HCT116 (cell line): ENCODE measurements at regions not wholly inside any gene's neighbourhood (a gene's known extent, or its start where the extent isn't known, plus 50 kb on each side); places are given as distances from the start of the nearest gene placed in this dataset.

Experiments used
- ATAC-seq: fragments of 200-7000 bp; cut with Tn5 transposase; 2 replicates; pipeline ENCODE4 v1.9.1; 2020; ENCODE audit warnings: mild to moderate bottlenecking, moderate library complexity
- BruUV-seq: library from RNA; stranded (reverse); fragments of 400-500 nt; replicated peaks from 2 replicates; lab custom pipeline; 2021; lab: Mats Ljungman, UMichigan
- CTCF ChIA-PET: fragments of 300-600 bp; sonication (Branson Sonifier 250); formaldehyde crosslinking; loops from one replicate; lab custom pipeline; 2021; ENCODE audit warnings: antibody characterized with exemption; lab: Charles Lee
- POLR2A ChIA-PET: fragments of 300-600, 350-600 bp; sonication (Branson Sonifier 250); formaldehyde crosslinking; loops from one replicate; lab custom pipeline; 2021; ENCODE audit warnings: antibody characterized with exemption; lab: Charles Lee
- RAD21 ChIA-PET, 2 experiments: fragments of 300-600 bp; sonication (Branson Sonifier 250); formaldehyde crosslinking; loops; one replicate each; lab custom pipeline; 2023; ENCODE audit warnings: low total read pairs in 2 of 2; ENCODE audit not compliant: uncharacterized antibody in 2 of 2, unreplicated experiment in 2 of 2, low non-redundant PET in 1 of 2; lab: Charles Lee
- DNase-seq: peaks from one replicate; pipeline ENCODE4 v3.0.0-alpha.2; 2010; ENCODE audit warnings: low read depth, low spot score
- H2AFZ ChIP-seq: fragments of 200-600 bp; shearing (Covaris generic), sonication (generic); 2 replicates; pipeline ENCODE4 v1.6.1; 2017; ENCODE audit warnings: low read depth, mixed run types, mixed read lengths, antibody characterized with exemption, low read length; ENCODE audit not compliant: poor library complexity, severe bottlenecking
- H3K27ac ChIP-seq: 2 replicates; pipeline ENCODE4 v1.5.1; 2012; ENCODE audit warnings: low read depth, low read length
- H3K27me3 ChIP-seq: fragments of 200-600 bp; sonication (generic); 2 replicates; pipeline ENCODE4 v1.6.1; 2016; ENCODE audit warnings: mixed run types, low read length, mixed read lengths; ENCODE audit not compliant: insufficient read depth
- H3K36me3 ChIP-seq, 2 experiments: fragments of 200-500 bp in 1 of 2; fragments of 200-600 bp in 1 of 2; sonication (Bioruptor generic) in 1 of 2; sonication (generic) in 1 of 2; 2 replicates each; pipeline versions ENCODE4 v1.5.1 to v1.6.1; 2014 to 2016; ENCODE audit warnings: low read length in 2 of 2, inconsistent platforms in 1 of 2, mixed read lengths in 1 of 2, mixed run types in 1 of 2; ENCODE audit not compliant: insufficient read depth in 2 of 2, control insufficient read depth in 1 of 2
- H3K4me1 ChIP-seq, 2 experiments: fragments of 200-600 bp in 1 of 2; sonication (generic) in 1 of 2; 2 replicates each; pipeline versions ENCODE4 v1.5.1 to v1.6.1; 2012 to 2017; ENCODE audit warnings: low read length in 2 of 2, inconsistent platforms in 1 of 2, mild to moderate bottlenecking in 1 of 2, mixed read lengths in 1 of 2, mixed run types in 1 of 2, moderate library complexity in 1 of 2; ENCODE audit not compliant: insufficient read depth in 2 of 2, control insufficient read depth in 1 of 2
- H3K4me2 ChIP-seq: fragments of 200-600 bp; sonication (generic); 2 replicates; pipeline ENCODE4 v1.6.1; 2017; ENCODE audit warnings: mixed run types, low read length, mixed read lengths
- H3K4me3 ChIP-seq, 2 experiments: fragments of 200-600 bp in 1 of 2; sonication (generic) in 1 of 2; replicated peaks in 1 of 2; 2 replicates each; pipeline ENCODE4 v1.5.1; 2011 to 2016; ENCODE audit warnings: low read length in 2 of 2, control low read depth in 1 of 2, low read depth in 1 of 2, mild to moderate bottlenecking in 1 of 2, mixed read lengths in 1 of 2, mixed run types in 1 of 2
- H3K79me2 ChIP-seq: fragments of 200-600 bp; sonication (generic); 2 replicates; pipeline ENCODE4 v1.6.1; 2017; ENCODE audit warnings: mild to moderate bottlenecking, mixed run types, low read length, moderate library complexity, mixed read lengths; ENCODE audit not compliant: insufficient read depth
- H3K9ac ChIP-seq: fragments of 200-600 bp; sonication (generic); 2 replicates; pipeline ENCODE4 v1.6.1; 2016; ENCODE audit warnings: low read length, mixed read lengths
- H3K9me2 ChIP-seq: fragments of 200-600 bp; sonication (generic), shearing (Covaris generic); 2 replicates; pipeline ENCODE4 v1.6.1; 2017; ENCODE audit warnings: mixed run types, mild to moderate bottlenecking, moderate library complexity; ENCODE audit not compliant: insufficient read depth
- H3K9me3 ChIP-seq, 2 experiments: fragments of 200-500 bp in 1 of 2; fragments of 200-600 bp in 1 of 2; sonication (Bioruptor generic) in 1 of 2; sonication (generic) in 1 of 2; 2 replicates each; pipeline ENCODE4 v1.6.1; 2014 to 2017; ENCODE audit warnings: low read length in 2 of 2, mixed read lengths in 2 of 2, inconsistent platforms in 1 of 2, low read depth in 1 of 2, mild to moderate bottlenecking in 1 of 2, mixed run types in 1 of 2, moderate library complexity in 1 of 2; ENCODE audit not compliant: control insufficient read depth in 1 of 2, insufficient read depth in 1 of 2
- H4K20me1 ChIP-seq: fragments of 200-600 bp; sonication (generic), shearing (Covaris generic); 2 replicates; pipeline ENCODE4 v1.6.1; 2017; ENCODE audit warnings: mixed run types, mild to moderate bottlenecking, moderate library complexity; ENCODE audit not compliant: insufficient read depth
- CEBPB ChIP-seq: IDR thresholded peaks from 2 replicates; pipeline ENCODE4 v1.6.1; 2012; ENCODE audit warnings: low read depth
- EGR1 ChIP-seq: IDR thresholded peaks from 2 replicates; pipeline ENCODE4 v1.6.1; 2012; ENCODE audit warnings: low read depth
- ELF1 ChIP-seq: IDR thresholded peaks from 2 replicates; pipeline ENCODE4 v1.6.1; 2012; ENCODE audit warnings: low read depth, borderline replicate concordance
- EZH2 ChIP-seq: fragments of 200-600 bp; sonication (generic); IDR thresholded peaks from 2 replicates; pipeline ENCODE4 v1.6.1; 2017; ENCODE audit warnings: antibody characterized with exemption, mixed run types
- EZH2phosphoT487 ChIP-seq: fragments of 200-600 bp; IDR thresholded peaks from 2 replicates; pipeline ENCODE4 v1.6.1; 2018; ENCODE audit warnings: antibody characterized with exemption, borderline replicate concordance
- FOSL1 ChIP-seq: IDR thresholded peaks from 2 replicates; pipeline ENCODE4 v1.6.1; 2012; ENCODE audit warnings: low read depth
- JUND ChIP-seq: IDR thresholded peaks from 2 replicates; pipeline ENCODE4 v1.6.1; 2012
- POLR2A ChIP-seq: IDR thresholded peaks from 2 replicates; pipeline ENCODE4 v1.7.0; 2011; ENCODE audit warnings: borderline replicate concordance; ENCODE audit not compliant: insufficient read depth, insufficient read length; ENCODE audit errors: extremely low read depth
- POLR2AphosphoS5 ChIP-seq: IDR thresholded peaks from 2 replicates; pipeline ENCODE4 v1.6.1; 2011; ENCODE audit warnings: mild to moderate bottlenecking, low read depth, low read length, moderate library complexity
- RAD21 ChIP-seq: IDR thresholded peaks from 2 replicates; pipeline ENCODE4 v1.6.1; 2012; ENCODE audit warnings: low read depth, mild to moderate bottlenecking
- REST ChIP-seq: IDR thresholded peaks from 2 replicates; pipeline ENCODE4 v1.6.1; 2012; ENCODE audit warnings: low read depth
- SIN3A ChIP-seq: IDR thresholded peaks from 2 replicates; pipeline ENCODE4 v1.6.1; 2012; ENCODE audit warnings: low read depth
- SP1 ChIP-seq: IDR thresholded peaks from 2 replicates; pipeline ENCODE4 v1.6.1; 2012; ENCODE audit warnings: low read depth
- SRF ChIP-seq: IDR thresholded peaks from 2 replicates; pipeline ENCODE4 v1.6.1; 2012; ENCODE audit warnings: low read depth
- TCF7L2 ChIP-seq: IDR thresholded peaks from 2 replicates; pipeline ENCODE4 v1.7.0; 2011; ENCODE audit warnings: borderline replicate concordance, inconsistent platforms; ENCODE audit not compliant: insufficient read depth, insufficient read length; ENCODE audit errors: extremely low read depth
- ZFX ChIP-seq: fragments of 450-650 bp; IDR thresholded peaks from 2 replicates; pipeline ENCODE4 v1.6.1; 2017
- ZNF274 ChIP-seq: fragments of 200-500 bp; sonication (Bioruptor generic); IDR thresholded peaks from 2 replicates; pipeline ENCODE4 v1.6.1; 2014; ENCODE audit warnings: mild to moderate bottlenecking, low read depth, low read length, inconsistent platforms
- intact Hi-C: fragments of 100-400 bp; cut with micrococcal nuclease; formaldehyde crosslinking; loops from 2 replicates; pipeline ENCODE4 v1.10.0; 2022
- TF ChIP-seq, protein P1 (sequence below): IDR thresholded peaks from 2 replicates; pipeline ENCODE4 v1.6.1; 2011; ENCODE audit warnings: mild to moderate bottlenecking, low read length, moderate library complexity; ENCODE audit not compliant: insufficient replicate concordance; ENCODE audit errors: extremely low read depth
- TF ChIP-seq, protein P2 (sequence below), 3 experiments: fragments of 200-600 bp in 1 of 3; sonication (generic) in 1 of 3; IDR thresholded peaks in 2 of 3; conservative IDR thresholded peaks in 1 of 3; 2 replicates each; pipeline ENCODE4 v1.5.1; 2012 to 2017; ENCODE audit warnings: low read depth in 2 of 3, low read length in 2 of 3, antibody characterized with exemption in 1 of 3, borderline replicate concordance in 1 of 3, control low read depth in 1 of 3, mild to moderate bottlenecking in 1 of 3, mixed read lengths in 1 of 3, mixed run types in 1 of 3, moderate library complexity in 1 of 3; ENCODE audit not compliant: insufficient read depth in 1 of 3
- TF ChIP-seq, protein P3 (sequence below): IDR thresholded peaks from 2 replicates; pipeline ENCODE4 v1.6.1; 2012

GRCh38 chr3:25252291-25252690 lies 175.8 kb upstream of the RARB start:
- H3K36me3 ChIP-seq: no peaks in the 10 kb centered on the region
- CTCF ChIA-PET: no interaction called here
- RAD21 ChIA-PET: no interaction called here
- no peak overlapping the region for H3K9ac ChIP-seq
- BruUV-seq: no TSS peak
- POLR2A ChIA-PET: no interaction called here
- no peaks in the 10 kb centered on the region for H4K20me1 ChIP-seq
- intact Hi-C loops: no loop called here
- H3K79me2 ChIP-seq: no peaks in the 10 kb centered on the region
- no peaks in the 10 kb centered on the region for H3K4me1 ChIP-seq
- H3K27ac ChIP-seq: no peak overlapping the region
- no peaks in the 10 kb centered on the region for H3K27me3 ChIP-seq
- no peak overlapping the region for H2AFZ ChIP-seq
- no peaks in the 10 kb centered on the region for H3K9me3 ChIP-seq
- H3K4me3 ChIP-seq: no peak overlapping the region
- DNase-seq (no peak), ATAC-seq (no peak)
- H3K9me2 ChIP-seq: no peaks in the 10 kb centered on the region; the same call in 1 of the 2 replicates
- no peak overlapping the region for H3K4me2 ChIP-seq
- TF ChIP-seq TCF7L2 (no peak), REST (no peak), SP1 (no peak), EZH2 (no peak), SIN3A (no peak), CEBPB (no peak), JUND (no peak), ELF1 (no peak), EGR1 (no peak), FOSL1 (no peak), POLR2AphosphoS5 (no peak), ZNF274 (no peak), POLR2A (no peak), RAD21 (no peak), SRF (no peak), ZFX (no peak), EZH2phosphoT487 (no peak)
- TF ChIP-seq, protein P1, sequence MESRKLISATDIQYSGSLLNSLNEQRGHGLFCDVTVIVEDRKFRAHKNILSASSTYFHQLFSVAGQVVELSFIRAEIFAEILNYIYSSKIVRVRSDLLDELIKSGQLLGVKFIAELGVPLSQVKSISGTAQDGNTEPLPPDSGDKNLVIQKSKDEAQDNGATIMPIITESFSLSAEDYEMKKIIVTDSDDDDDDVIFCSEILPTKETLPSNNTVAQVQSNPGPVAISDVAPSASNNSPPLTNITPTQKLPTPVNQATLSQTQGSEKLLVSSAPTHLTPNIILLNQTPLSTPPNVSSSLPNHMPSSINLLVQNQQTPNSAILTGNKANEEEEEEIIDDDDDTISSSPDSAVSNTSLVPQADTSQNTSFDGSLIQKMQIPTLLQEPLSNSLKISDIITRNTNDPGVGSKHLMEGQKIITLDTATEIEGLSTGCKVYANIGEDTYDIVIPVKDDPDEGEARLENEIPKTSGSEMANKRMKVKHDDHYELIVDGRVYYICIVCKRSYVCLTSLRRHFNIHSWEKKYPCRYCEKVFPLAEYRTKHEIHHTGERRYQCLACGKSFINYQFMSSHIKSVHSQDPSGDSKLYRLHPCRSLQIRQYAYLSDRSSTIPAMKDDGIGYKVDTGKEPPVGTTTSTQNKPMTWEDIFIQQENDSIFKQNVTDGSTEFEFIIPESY: no peak
- TF ChIP-seq, protein P2, sequence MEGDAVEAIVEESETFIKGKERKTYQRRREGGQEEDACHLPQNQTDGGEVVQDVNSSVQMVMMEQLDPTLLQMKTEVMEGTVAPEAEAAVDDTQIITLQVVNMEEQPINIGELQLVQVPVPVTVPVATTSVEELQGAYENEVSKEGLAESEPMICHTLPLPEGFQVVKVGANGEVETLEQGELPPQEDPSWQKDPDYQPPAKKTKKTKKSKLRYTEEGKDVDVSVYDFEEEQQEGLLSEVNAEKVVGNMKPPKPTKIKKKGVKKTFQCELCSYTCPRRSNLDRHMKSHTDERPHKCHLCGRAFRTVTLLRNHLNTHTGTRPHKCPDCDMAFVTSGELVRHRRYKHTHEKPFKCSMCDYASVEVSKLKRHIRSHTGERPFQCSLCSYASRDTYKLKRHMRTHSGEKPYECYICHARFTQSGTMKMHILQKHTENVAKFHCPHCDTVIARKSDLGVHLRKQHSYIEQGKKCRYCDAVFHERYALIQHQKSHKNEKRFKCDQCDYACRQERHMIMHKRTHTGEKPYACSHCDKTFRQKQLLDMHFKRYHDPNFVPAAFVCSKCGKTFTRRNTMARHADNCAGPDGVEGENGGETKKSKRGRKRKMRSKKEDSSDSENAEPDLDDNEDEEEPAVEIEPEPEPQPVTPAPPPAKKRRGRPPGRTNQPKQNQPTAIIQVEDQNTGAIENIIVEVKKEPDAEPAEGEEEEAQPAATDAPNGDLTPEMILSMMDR (IDR thresholded peaks at IDR 0.05 in 2 of 3, conservative IDR thresholded peaks at IDR 0.05 in 1 of 3; ENCODE audit: borderline replicate concordance in 1 of 3, insufficient read depth in 1 of 3, low read depth in 2 of 3, low read length in 2 of 3): no peak
- TF ChIP-seq, protein P3, sequence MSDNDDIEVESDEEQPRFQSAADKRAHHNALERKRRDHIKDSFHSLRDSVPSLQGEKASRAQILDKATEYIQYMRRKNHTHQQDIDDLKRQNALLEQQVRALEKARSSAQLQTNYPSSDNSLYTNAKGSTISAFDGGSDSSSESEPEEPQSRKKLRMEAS: no peak
